GM13976 (cell line): ENCODE measurements at regions not wholly inside any gene's neighbourhood (a gene's known extent, or its start where the extent isn't known, plus 50 kb on each side); places are given as distances from the start of the nearest gene placed in this dataset.

Experiments
- DNase-seq: peaks from one replicate; pipeline ENCODE4 v3.0.0; 2012; ENCODE audit warnings: low spot score
- in situ Hi-C: fragments of 300-500 bp; cut with MboI; formaldehyde crosslinking; loops from one replicate; pipeline ENCODE4 v1.12.0; 2022; ENCODE audit warnings: low sequenced_read_pairs, mixed read lengths, inconsistent platforms; ENCODE audit not compliant: unreplicated experiment
- TF ChIP-seq, protein P1 (sequence below): IDR thresholded peaks from 2 replicates; pipeline ENCODE4 v1.5.1; 2012; ENCODE audit warnings: borderline replicate concordance, mild to moderate bottlenecking; ENCODE audit not compliant: insufficient read depth; ENCODE audit errors: extremely low read depth, missing control alignments, control extremely low read depth

DNA sequence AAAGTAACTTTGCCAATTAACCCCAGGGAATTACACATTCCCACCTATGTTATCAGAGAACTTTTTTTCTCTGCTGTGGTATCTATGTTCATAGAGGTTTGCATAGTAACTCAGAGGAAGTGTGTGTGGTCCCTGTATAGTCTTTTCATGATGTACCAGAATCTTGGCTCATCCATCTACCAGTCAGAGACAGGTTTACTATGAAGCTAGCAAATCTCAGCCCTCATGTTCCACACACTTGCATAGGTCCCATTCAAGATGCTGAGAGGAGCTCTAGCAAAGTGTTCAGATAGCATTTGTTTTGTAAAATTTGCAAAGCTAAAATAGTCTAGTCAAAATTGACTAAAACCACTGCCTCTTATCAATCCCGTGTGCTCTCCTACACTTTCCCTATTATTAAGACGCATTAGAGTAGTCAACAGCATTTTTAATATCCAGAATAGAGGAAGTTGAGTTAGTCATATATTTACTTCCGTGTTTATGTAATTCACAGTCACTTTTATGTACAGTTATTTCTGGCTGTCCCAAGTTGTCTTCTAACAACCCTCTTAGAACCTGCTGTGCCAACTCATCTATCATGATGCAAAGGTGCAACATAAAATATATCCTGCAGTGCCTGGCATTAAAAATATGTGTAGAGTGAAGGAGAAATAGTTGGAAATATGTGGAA lies 184.2 kb downstream of the FAM76B start:
- DNase-seq = no peak
- in situ Hi-C loops = no loop called here
- TF ChIP-seq, protein P1, sequence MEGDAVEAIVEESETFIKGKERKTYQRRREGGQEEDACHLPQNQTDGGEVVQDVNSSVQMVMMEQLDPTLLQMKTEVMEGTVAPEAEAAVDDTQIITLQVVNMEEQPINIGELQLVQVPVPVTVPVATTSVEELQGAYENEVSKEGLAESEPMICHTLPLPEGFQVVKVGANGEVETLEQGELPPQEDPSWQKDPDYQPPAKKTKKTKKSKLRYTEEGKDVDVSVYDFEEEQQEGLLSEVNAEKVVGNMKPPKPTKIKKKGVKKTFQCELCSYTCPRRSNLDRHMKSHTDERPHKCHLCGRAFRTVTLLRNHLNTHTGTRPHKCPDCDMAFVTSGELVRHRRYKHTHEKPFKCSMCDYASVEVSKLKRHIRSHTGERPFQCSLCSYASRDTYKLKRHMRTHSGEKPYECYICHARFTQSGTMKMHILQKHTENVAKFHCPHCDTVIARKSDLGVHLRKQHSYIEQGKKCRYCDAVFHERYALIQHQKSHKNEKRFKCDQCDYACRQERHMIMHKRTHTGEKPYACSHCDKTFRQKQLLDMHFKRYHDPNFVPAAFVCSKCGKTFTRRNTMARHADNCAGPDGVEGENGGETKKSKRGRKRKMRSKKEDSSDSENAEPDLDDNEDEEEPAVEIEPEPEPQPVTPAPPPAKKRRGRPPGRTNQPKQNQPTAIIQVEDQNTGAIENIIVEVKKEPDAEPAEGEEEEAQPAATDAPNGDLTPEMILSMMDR = no peak

DNA sequence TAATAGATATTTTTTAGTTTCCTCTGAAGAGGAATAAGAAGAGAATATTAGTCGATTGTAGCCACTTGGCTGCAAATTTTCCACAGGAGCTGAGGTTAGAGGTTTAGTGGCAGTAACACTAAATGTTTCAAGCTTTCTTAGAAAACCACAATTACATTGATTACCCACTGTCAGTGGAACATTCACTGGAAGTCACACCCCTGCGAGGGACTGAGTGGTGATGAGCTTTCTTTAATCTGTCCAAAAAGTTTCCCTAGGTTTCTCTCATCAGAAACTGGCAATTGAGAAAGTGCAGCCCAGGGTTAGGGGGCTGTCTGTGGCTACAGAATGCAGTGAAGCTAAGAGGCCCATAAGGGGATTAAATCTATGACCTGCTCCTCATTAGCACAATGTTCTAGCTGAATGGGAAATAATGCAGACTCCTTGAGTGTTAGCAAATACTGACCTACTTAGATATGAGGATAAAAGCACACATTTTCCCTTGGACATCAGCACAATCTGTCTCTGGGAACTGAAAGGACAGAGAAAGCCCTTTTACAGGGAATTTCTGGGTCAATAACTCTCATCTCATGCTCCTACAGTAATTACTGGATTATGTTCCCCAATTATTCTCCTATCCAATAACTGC lies 189.5 kb downstream of the FAM76B start:
- in situ Hi-C loops = no loop called here
- TF ChIP-seq, protein P1 = no peak
- DNase-seq = no peak

DNA sequence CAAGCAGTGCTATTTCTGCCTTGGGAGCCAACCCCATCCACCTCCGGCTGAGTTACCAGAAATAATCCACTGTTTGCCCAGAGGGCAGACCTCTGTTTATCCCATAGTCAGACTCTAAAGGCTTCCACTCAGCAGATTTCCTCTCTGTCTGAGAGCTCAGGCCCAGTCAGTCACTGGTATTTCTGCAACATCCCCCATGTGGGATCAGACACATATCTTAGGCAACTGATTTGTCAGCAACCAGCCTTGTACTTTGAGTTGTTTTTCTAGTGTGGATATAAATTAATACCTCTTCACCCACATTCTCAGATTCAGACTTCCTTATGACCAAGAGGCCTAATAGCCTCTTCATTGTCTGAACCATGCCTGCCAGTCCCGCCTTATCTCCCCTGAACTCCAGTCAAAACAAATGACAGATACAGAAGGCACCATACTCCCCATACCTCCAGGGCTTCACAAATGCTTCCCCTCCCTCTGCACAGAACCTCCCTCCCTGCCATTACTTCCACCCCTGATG lies 193.6 kb downstream of the FAM76B start:
- no peak for DNase-seq
- in situ Hi-C loops = no loop called here
- TF ChIP-seq, protein P1 = no peak

DNA sequence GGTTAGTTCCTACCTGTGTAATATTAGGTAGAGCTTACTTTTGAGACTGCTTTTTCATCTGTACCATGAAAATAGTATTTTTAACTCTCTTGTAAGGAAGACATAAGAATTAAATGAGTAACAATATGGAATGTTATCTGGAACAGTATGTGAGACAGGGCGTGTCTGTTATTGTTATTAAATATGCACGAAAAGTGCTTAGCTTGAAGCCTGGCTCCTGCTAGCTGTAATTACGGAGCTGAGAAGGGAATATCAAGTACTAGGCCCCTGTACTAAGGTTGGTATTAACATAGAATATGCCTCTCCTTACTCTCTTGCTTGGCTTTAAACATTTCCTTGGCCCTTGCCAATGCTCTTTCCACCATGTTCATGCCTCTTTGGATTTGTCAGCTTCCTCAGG lies 194.0 kb downstream of the FAM76B start:
- in situ Hi-C loops = no loop called here
- TF ChIP-seq, protein P1 = no peak
- no peak for DNase-seq

DNA sequence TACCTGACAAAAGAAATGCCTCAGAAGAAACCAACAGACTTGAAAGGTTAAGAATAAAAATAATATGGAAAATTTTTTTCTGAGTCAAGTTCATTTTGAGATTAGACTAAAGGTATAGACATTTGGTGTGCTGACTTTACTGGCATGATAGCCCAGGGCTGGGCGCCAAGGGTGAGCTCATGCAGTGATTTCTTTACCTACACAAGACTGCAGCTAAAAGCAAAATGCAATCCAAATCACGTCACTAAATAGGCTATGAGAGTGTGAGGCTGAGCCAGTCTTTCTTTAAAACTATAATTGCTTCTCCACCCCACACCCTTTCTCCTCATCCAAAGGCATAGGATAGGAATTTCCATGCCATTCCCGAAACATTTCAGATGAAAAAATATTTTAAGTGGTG lies 196.5 kb downstream of the FAM76B start:
- TF ChIP-seq, protein P1 = no peak
- in situ Hi-C loops = no loop called here
- DNase-seq = no peak

DNA sequence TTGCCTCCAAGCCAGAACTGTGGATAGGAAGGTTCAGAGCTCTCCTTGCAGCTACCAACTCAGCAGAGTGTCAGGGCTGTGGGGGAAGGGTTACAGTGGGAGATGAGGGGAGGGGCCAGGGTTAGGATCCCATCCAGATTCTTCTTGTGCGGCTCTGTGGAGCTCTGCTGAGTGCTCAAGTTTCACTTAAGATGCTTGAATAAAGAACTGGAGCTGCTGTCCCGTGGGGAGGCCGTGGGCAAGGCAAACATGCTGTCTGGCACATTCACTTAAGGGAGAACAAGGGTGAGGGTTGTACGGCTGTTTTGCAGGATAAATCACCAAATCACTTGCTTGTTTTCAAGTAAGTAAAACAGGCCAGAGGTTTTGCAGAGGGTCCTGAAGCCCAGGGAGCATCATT lies 197.1 kb downstream of the FAM76B start:
- DNase-seq = no peak
- in situ Hi-C loops = no loop called here
- TF ChIP-seq, protein P1 = no peak
